ENCODE measurements at regions not wholly inside any gene's neighbourhood (a gene's known extent, or its start where the extent isn't known, plus 50 kb on each side); places are given as distances from the start of the nearest gene placed in this dataset.
"Not testable (repeated sequence)": the region's sequence is repeated elsewhere in the genome, so short reads cannot be mapped to it uniquely, and the experiment has no call there.

DNA sequence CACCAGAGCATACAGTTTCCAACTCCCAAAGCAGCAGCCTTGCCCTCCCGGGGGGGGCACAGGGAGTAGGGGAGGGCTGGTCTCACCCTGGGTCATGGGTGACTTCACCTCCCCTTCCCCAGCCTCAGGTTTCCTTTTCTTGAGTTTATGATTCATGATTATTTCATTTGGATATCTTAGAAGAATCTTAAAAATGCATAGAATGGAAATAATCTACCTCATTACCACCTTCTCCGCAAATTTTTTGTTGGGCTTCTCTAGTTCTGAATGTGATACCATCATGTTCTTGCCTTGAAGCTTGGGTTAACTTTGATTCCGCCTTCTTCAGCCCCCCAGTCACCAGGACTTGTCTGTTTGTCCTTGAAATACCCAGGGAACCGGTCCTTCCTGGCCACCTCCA, 148.8 kb upstream of the ROPN1 start:
- no peak for DNase-seq

DNA sequence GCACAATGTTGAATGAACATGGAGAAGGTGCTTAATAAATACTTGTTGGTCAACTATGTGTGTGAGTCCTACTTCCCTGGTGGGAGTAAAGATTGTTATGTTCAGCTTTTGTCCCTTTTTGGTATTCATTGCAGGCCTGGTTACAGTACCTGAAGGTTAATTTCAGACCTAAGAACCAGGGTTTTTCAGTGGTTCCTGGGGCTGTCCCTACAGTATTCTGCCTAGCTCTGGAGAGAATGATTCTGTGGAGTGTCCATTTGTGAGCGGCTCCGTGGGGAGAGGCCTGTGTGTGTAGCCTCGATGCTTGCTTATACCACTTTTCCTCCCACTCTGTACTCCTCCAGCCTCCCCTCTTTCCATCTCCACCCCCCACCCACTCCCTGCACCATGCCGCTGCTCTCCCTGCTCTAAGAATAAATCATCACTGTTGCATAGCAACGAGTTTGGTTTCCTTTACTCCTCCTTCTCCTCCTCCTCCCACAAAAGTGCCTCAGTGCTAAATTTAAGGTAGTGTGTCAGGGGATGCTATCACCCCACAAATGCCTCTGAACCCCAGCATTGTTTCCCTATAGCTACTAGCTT, 150.6 kb upstream of the ROPN1 start:
- DNase-seq: no peak

DNA sequence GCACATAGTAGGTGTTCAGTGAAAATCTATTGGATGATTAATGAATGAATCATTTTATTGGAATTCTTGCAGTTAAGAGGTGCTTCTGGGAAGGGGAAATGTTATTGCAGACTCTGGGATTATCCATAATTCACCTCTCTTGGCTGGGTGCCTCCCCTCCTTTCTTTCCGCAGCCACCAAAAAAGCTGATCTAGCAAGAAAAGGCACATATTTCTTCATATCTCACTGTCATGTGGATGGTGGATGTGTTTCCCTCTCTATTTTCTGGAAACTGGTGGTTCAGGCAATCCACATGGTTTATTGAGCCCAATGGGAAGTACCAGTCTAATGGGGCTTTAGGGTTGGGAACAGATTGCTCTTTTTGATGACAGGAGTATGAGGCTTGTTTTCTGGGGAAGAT, 151.1 kb upstream of the ROPN1 start:
- DNase-seq: no peak

DNA sequence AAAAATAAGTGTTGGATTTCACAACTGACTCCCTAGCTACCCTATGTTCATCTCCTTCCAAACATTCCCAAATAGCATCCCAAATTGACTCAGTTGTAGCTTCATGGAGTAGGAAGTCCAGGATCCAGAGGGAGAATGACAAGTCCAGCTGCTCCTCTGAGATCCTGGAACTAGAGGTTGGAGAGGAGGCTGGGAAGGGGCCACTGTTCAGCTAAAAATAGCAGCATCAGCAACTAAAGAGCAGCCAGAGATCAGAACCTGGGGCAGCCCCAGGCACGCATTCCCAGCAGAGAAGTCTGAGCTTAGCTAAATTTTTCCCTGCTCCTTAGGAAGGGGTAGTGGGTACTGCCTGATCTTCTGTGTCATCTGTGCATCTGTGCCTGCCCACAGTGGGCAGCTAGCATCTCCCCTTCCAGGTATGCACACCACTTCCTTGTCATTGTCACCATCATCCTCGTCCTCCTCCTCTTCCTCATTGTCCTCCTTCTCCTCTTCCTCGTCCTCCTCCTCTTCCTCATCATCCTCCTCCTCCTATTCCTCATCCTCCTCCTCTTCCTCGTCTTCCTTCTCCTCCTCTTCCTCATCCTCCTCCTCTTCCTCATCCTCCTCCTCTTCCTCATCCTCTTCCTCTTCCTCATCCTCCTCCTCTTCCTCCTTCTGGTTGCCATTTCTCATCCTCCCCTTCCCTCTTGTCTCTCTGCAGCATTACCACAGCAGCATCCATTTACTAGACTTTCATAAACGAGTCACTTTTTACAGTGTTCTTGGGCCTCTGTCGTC, 152.3 kb upstream of the ROPN1 start:
- DNase-seq: no peak

DNA sequence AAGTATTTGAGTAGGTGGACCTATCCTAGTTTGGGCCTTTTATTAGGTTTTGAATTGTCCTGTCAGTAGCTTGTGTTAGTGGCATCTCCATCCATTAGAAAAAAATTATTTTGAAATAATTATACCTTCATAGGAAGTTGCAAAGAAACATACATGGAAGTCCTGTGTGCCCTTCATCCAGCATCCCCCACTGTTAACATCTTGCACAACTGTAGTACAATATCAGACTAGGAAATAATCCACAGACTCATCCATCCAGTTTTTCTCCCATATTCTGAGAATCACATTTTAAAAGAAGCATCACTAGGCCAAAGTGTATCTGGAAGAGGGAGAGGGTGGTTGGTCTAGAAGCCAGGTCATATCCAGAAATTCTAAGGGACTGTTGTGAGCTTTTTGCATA, 155.5 kb upstream of the ROPN1 start:
- DNase-seq: no peak

DNA sequence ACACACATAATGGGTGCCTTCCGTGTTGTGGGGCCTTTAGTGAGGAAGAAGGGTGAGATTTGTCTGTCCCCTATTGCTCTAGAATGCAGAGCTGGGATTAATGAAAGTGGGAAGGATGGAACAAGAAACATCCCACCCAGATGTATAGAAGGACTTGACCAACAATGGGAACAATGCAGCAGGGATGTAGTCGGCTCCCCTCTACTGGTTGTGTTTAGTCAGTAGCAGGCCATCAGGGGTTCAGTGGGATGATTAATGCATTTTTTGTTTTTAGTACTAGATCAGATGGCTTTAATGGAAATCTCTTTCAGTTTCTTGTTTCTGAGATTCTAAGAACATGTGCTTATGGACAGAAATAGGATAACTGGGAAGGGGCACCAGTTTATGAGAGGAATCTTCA, 156.0 kb upstream of the ROPN1 start:
- no peak for DNase-seq

DNA sequence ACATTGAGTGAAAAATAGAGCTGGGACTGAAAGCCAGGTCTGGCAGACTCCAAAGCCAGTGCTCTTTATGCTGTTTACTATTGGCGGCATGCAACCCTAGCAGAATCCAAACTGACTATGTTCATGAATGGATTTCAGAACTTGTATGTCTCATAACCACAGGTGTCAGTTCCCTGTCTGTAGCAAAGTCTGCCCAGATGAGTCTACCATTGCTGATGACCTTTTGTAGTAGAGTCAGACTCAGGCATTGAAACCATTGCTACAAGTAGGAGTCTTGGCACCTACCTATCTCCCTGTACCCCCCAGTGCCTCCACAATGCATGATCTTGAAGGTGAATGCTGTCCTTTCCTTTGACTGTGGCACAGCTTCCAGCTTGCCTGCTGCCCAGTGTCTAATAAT, 157.2 kb upstream of the ROPN1 start:
- DNase-seq: no peak

DNA sequence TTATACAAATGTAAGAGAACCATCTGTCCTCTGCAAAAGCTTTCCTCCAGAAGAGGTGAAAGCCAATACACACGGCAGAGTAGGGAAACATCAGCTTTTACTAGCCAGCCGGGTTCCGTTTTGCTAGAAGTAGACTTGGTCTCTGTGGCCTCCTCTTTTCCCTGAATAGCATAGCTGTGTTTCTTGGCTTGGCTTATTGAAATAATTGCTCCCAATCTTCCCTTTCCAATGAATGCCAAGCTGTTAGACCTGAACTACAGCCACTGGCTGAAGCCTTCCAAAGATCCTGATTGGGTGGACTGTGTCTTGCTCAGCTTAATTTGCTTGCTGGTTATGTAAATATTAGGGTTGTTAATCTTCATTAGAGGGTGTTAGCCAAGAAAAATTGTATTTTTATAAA, 157.8 kb upstream of the ROPN1 start:
- no peak for DNase-seq

DNA sequence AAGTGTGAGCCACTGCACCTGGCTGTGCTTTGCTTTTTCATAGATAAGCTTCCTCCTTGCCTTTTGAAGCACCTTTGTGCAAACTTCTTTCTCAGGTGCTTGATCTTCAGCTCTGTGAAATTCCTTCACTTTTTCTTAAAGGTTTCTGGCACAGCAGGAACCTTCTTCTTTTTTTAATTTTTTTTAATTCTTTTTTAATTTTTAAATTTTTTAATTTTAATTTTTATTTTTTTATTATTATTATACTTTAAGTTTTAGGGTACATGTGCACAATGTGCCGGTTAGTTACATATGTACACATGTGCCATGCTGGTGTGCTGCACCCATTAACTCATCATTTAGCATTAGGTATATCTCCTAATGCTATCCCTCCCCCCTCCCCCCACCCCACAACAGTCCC, 161.0 kb upstream of the ROPN1 start:
- DNase-seq: not testable (repeated sequence)

DNA sequence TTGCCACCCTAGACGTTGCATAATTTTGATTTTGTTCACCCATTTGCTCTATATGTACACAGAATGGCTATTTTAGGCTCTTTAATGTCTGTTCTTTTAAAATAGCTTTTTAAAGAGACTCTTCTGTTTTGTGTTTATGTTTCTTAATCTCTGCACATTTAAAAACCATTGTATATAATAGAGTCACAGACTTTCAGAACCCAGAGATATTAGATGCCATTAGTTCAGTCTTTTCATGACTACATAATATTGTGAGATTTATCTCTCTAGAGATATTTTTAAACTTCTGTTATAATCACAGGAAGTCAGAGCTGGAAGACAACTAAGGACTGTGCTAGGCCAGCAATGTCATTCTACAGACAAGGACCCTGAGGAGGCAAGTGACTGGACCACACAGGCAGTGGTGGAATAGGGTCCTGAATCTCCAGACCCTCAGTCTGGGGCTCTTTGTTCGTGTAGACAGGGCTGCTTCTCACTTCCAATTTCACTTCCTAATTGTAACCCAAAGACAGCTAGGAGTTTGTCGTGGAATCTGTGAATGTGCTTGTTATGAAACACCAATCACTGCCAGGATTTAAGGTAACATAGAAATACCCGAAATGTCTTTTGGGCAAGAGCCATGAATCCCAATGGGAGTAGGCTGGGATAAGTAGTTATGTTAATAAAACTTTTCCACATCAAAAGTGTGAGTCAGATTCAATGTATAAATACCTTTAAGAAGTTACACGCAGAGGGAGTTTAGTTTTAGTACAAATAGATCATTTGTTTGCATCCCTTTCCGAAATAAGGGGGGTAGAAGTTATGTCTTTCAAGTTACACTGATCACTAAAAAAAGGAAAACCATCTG, 165.2 kb upstream of the ROPN1 start:
- DNase-seq: no peak

DNA sequence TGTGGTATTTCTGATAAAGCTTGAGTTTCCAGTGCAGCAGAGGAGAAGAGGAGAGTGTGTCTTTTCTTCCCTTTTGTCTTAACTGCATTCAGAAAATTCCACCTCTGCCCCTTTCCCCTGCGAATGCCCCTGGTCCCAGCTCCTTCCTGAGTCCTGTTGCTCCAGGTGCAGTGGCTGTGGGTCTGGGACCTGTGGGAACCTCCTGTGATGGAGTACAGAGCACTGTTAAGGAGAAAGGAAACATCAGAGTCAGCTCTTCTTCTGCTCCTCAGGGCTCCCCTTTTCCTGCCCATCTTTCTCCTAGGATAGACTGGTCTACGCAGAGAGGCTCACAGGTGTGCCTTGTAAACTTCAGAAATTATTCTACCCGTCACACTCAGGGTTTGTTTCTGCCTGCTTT, 165.8 kb upstream of the ROPN1 start:
- no peak for DNase-seq

DNA sequence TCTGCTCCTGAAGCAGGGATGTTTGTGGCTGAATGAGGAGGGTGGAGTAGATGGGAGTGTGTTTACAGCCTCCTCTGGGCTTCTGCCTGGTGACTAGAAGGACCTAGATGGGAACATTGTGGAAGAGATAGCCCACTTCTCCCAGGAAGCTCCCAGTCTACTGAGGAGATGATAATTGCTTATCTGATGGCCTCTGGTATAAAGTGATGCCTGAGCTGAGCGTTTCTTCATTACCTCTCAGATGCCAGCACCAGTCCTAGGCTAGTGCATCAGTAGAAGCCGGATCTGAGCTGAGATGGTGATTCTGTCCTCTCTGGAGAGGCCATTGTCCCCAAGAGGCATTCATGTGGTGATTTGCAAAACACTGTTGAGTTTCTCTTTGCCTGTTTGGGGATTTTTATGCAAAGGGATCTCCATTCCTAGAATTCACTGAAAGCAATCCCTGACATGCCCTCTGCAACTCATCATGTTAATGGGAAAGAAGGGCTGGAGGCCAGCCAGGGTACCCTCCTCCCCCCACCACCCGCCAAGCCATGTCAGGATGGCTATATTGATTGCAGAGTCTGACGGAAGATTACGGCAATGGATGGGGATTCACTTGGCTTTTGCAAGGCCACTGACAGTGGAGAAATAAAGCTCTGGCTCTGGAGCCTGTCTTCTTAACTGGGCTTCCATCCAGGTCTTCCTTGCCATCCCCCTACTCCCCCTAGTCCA, 166.4 kb upstream of the ROPN1 start:
- no peak for DNase-seq

DNA sequence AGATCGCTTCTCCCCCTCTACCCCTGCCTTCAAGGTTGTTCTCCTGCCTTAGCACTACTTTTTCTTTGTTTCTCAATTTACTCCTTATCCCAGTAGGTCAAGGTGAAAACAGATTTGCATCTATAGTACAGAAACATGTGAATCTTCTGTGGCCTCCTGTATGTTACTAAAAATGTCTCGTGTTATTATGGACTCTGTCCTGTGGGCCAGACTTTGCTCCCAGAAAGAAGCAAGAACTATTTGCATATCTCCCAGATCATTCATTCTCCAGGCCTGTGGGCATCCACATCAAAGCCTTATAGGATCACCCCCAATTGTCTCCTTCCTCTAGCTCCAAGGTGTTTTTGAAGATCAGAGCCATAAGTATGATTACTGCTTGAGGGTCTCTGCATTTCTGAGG, 169.5 kb upstream of the ROPN1 start:
- no peak for DNase-seq

DNA sequence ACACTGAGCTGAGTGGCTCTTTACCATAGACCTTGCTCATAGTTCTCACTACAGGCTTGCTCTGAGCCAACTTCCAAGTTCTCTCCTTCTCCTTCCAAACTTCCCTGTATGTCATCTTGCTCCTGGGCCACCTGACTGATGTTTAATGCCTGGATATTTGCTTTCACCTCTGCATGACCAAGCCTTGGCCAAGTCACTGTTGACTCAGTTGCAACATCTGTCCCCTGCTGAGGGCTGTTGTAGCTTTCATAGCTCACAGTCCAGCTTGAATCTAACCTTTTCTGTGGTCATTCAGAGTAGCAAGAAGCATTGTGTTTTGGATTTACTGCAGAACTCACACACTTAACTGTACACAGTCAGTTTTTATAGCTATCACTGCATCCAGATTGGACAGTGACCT, 171.8 kb upstream of the ROPN1 start:
- DNase-seq: no peak

DNA sequence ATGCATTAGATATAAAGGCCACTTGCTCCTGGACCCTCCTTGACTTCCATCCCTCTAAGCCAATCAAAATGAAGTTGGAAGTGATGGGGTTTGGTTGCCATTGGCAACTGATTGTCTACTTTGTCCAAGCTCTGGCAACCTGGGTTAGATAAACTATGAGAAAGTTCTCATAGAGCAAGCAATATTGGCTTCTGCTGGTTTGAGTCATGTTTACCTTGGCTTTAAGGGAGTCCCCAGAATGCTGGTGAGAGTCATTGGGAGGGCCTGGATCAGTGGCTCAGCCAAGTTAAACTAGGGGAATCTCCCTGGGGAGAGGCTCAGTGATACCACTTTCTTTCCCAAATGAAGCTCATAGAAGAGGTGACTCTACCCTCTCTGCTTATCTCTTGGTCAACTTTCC, 176.3 kb upstream of the ROPN1 start:
- DNase-seq: no peak

DNA sequence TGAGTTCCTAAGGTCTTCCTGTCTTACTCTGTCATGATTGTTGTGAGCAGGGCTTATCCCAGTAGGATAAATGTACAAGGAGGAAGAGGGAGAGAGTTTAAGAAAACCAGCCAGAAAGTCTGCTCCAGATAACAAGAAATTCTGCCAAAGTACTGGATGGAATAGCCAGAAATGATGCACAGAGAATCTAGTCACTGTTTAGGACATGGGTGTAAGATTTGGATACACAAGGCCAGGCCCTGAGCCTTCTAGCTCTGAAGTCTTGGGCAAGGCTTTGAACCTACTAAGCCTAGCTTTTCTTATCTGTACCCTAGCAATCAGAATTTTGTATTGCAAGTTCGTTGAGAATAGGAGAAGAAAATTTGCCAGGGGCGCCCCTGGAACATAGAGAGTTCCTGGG, 180.4 kb upstream of the ROPN1 start:
- DNase-seq: no peak

DNA sequence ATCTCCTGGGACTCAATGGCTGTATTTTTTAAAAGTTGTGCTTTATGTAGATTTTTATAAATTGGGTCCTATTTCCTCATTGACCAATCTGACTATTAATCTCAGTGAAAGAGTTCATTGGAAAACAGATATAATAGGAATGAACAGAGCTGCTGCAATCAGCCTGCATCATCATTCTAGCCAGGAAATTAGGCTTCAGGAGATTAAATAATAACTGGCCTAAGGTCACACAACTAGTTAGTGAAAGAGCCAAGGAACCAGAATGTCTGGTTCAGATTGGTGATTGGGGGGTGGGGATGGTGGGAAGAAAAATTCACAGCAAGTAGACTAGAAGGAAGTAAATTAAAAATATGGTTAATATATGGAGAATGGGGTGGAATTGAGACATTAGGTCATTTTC, 180.9 kb upstream of the ROPN1 start:
- DNase-seq: no peak

DNA sequence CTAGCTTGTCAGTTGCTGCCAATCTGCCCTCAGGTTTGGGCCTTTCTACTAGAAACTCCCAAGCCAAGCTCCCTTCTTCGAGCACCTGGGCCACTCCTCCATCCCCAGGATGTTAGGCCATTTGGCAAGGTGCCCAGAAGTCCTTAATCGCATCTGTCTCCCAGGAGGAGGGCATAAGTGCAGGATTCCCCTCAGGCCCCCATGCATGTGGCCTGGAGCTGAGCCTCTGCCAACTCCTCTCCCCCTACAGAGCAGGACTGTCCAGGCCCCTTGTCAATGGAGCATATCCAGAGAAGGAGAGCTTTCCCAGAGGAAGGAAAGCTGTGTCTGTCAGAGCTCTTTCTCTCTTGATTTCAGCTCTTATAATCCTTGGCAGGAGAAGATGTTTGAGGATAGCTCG, 182.6 kb upstream of the ROPN1 start:
- peak; percentile 84 to 86 for DNase-seq

DNA sequence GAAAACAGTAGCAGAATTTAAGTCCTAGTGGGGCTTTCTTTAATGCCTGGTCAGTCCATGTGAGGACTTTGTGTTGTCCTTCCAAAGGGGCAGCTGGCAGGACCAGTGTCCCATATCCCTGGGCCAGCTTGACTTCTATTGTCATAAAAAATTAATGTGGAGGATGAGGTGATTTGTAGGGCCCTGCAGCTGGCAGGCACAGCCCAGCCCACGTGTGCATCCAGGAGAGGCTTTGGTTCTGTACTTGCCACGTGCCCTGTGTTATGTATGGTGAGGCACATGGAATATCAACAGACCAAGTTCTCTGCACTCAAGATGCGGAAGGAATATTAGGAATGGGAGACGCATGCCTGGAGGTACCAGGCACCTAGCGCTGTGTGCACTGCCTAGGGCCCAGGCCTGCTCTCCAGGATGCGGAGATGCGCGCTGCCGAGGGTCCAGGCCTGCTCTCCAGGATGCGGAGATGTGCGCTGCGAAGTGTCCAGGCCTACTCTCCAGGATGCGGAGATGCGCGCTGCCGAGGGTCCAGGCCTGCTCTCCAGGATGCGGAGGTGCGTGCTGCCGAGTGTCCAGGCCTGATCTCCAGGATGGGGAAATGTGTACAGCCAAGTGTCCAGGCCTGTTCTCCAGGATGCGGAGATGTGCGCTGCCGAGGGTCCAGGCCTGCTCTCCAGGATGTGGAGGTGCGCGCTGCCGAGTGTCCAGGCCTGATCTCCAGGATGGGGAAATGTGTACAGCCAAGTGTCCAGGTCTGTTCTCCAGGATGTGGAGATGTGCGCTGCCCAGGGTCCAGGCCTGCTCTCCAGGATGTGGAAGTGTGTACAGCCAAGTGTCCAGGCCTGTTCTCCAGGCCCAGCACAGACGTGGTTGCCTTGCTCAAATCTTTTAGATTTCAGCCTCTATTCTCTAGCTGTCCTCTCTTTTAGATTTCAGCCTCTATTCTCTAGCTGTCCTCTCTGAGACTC, 183.3 kb upstream of the ROPN1 start:
- DNase-seq: peak; percentile 38 to 48

DNA sequence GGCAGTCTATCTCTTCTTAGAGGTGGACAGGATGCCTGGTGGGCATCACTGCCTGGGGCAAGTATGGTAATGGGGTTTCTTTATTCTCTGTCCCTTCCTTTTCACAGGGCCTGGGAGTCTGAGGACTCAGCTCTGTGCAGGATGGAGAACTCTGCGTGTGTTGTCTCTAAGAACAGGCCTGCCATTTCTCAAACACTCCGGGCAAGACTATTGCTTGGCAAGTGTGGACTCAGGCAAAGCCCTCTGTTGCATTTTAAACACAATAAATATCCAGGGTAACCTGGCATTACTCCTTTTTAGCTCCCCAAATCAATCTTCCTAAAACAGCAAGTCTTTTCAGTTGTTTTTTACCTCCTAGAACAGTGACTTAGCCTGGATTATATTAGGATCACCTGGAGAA, 185.1 kb upstream of the ROPN1 start:
- no peak for DNase-seq

DNA sequence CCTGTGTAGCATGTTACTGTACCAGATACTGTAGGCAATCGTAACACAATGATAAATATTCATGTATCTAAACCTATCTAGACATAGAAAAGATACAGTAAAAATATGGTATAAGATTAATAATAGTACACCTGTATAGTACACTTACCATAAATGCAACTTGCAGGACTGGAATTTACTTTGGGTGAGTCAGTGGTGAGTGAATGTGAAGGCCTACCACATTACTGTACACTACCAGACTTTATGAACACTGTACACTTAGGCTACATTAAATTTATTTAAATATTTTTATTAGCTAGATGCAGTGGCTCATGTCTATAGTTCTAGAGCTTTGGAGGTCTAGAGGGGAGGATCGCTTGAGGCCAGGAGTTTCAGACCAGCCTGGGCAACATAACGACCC, 186.6 kb upstream of the ROPN1 start:
- DNase-seq: no peak

DNA sequence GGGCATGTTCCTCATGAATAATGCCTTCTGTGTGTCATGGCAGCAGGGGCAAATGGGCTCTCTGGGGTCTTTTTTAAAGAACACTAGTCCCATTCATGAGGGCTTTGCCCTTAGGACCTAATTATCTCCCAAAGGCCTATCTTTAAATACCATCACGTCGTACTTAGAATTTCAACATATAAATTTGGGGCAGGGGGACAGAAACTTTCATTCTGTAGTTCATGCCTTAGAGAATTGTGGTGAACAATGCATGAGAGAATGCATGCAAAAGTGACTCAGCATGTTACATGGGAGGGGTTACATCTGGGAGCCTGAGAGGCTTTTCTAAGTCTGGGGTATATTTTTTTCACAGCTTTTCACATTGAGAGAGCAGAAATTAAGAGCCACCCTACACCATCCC, 208.5 kb upstream of the ROPN1 start:
- DNase-seq: no peak

All from SHP77 (cell line).